GM10266 (cell line): ENCODE measurements at regions not wholly inside any gene's neighbourhood (a gene's known extent, or its start where the extent isn't known, plus 50 kb on each side); places are given as distances from the start of the nearest gene placed in this dataset.
A peak's percentile ranks its signal among the peaks of the same experiment; 100 is the strongest.

ENCODE experiments used
- DNase-seq: peaks from one replicate; pipeline ENCODE4 v3.0.0; 2012; ENCODE audit errors: extremely low spot score
- TF ChIP-seq, protein P1 (sequence below): IDR thresholded peaks from 2 replicates; pipeline ENCODE4 v1.5.1; 2012; ENCODE audit warnings: mild to moderate bottlenecking, low read depth; ENCODE audit not compliant: control insufficient read depth, insufficient read depth; ENCODE audit errors: missing control alignments

DNA sequence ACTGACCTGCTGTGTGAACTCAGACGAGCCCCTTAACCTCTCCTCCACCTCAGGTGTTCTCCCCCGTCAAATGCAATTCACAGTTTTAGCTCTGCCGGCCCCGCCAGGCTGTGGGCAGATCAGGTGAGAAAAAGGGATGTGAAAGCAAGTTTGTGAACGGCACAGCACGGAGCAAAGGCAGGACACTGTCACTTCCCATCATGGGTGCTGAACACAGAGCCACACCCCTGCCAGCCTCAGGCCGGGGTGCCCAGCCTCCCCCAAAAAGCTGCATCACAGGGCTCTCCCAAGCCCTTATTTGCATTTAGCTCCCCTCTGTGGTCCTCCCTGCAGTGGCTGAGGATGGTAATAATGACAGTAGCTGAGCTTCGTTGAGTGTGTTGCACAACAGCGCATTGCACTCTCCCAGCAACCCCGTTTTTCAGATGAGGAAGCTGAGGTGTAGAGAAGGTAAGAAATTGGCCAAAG lies 88.8 kb upstream of the TNRC6C start:
- TF ChIP-seq, protein P1, sequence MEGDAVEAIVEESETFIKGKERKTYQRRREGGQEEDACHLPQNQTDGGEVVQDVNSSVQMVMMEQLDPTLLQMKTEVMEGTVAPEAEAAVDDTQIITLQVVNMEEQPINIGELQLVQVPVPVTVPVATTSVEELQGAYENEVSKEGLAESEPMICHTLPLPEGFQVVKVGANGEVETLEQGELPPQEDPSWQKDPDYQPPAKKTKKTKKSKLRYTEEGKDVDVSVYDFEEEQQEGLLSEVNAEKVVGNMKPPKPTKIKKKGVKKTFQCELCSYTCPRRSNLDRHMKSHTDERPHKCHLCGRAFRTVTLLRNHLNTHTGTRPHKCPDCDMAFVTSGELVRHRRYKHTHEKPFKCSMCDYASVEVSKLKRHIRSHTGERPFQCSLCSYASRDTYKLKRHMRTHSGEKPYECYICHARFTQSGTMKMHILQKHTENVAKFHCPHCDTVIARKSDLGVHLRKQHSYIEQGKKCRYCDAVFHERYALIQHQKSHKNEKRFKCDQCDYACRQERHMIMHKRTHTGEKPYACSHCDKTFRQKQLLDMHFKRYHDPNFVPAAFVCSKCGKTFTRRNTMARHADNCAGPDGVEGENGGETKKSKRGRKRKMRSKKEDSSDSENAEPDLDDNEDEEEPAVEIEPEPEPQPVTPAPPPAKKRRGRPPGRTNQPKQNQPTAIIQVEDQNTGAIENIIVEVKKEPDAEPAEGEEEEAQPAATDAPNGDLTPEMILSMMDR = no peak
- peak; percentile 61 for DNase-seq

DNA sequence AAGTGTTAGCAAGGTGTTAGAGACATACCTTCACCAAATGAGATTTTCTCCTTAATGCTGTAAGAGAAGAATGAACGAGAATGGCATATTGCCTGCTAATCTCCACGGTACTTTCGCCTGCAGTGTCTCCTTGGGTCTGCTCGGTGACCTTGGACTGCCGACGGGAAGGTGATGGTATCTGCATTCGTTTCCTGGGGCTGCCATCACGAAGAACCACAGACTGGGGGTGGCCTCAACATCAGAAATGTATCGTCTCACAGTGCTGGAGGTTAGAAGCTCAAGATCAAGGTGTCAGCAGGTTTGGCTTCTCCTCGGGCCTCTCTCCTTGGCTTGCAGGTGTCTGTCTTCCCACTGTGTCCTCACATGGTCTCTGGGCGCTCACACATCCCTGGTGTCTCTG lies 86.3 kb upstream of the TNRC6C start:
- no peak for DNase-seq
- TF ChIP-seq, protein P1 = no peak

DNA sequence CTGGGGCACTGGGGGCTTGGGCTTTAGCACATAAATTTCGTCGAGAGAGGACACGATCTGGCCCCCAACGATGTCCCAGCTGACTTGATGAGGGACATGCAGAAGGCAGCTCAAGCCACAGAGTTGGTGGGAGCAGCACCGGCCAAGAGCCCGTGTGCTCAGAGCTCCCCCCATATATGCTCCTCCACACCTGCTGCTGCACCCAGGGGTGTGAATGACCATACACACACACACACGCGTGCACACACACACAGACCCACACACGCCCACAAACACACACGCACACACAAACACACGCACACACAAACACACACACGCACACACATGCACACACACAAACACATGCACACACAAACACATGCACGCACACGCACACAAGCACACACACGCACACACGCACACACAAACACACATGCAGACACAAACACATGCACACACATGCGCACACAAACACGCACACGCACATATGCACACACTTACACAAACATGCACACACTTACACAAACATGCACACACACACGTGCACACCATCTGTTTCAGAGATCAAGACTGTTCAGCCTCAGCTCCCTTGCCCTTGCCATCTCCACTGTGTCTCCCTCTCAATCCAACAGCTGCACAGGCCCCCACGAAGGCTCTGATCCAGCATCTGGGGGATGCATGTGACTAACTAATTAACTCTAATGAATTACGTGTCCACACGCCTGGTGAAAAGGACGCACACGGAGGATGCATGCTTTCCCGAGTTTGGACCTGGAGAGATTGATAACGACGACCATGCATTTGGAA lies 85.6 kb upstream of the TNRC6C start:
- DNase-seq = no peak
- TF ChIP-seq, protein P1 = no peak

DNA sequence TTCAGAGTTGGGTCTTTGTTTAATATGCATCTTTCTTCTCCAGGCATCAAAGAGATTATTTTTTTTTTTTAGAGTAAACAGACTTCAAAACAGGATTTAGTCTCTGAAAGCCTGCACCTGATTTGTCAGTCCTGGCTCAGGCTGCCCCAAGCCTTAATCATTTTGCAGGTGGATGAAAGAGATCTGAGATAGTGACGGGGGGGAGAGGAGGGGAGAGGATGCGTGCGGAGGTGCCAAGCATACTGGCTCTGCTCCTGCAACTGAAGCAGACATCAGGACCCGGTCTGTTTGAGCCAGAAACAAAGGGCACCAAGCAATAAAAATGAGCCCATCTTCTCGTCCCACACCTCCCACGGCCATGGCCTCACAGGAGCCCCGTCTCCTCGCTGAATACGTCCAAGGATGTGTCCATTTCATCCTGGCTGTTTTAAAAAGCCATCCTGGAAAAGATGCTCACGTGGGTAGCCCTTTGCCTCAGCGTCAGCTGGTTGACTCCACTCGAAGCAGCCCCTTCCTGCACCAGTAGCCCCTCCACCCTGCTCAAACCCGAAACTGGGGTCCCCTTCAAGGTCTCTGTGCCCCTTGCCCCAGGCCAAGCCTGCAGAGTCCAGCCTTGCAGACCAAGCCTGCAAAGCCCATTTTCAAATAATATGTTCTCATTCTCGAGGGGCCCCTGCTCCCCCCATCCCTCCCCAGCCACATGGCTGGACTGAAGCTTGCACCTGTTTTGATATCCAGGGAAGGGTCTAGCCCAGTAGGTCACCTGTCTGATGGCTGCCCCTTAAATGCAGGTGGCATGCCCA lies 84.8 kb upstream of the TNRC6C start:
- TF ChIP-seq, protein P1 = no peak
- DNase-seq = no peak

DNA sequence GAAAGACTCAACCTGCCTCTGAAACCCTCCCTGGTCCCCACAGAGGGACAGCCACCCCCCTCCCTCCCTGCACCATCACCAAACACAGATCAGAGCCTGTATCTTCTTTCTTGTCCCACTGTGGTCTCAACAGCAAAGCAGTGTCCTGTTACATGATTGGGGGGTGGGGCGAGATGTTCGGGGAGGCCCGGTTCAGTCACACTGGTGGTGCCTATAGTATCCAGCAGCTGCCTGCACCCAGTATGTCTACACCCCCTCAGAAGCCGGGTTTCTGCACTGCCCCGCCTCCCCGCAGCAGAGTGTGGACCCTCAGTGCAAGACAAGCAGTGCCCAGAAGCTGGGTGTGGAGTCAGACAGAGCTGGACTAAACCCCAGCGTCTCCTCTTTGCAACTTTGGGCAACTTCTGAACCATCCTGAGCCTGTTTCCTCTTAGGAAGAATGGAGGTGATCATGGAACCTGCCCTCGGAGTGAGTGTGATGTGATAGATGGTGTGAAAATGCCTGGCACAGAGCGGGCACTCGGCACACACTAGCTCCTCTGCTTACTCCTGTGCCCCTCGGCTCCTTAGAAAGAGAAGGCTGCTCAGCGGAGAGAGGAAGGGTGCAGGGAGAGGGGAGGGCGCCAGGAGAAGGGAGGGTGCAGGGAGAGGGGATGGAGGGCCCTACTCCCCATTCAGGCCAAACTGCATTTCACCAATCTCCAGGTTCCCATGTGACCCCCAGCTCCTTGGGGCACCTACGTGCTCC lies 84.0 kb upstream of the TNRC6C start:
- TF ChIP-seq, protein P1 = no peak
- no peak for DNase-seq

DNA sequence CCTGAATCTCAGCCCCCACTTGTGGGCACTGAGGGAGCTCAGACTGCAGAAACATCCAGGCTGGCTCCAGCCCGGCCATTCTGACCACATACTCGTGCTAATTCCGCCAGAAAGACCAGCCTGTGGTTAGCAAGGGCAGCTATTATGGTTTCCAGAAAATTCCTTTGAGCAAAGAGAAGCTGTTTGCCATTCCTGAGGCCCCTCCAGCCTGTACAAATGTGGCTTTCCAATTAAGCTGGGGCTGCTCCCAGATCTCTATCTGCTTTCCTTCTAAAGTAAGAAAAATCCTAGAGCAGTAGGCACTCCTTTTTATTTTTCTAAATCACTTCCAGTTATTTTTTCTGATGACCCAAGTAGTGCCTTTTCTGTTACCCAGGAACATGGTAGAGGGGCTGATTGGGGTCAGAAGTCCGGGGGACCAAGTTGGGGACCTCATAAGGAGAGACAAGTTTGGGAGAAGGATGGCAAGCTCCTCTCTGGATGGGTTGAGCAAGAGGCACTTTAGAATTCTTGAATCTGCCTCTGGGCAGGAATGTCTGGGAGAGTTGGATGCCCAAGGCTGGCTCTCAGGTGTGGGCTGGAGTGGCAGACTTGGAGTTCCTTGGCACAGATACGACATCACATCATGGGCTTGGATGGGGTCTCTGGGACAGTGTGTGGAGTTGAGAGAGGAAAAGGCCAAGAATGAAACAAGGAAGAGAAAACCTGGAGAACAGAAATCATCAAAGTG lies 83.3 kb upstream of the TNRC6C start:
- DNase-seq = no peak
- TF ChIP-seq, protein P1 = no peak
